Fibroblast of lung (primary cell): ENCODE measurements at regions not wholly inside any gene's neighbourhood (a gene's known extent, or its start where the extent isn't known, plus 50 kb on each side); places are given as distances from the start of the nearest gene placed in this dataset.

Source experiments
- DNase-seq, 2 donors: peaks; one replicate each; pipeline versions ENCODE4 v3.0.0 to v3.0.0-alpha.2; 2010; ENCODE audit warnings: low read depth in 2 of 2
- H2AFZ ChIP-seq: 2 replicates; pipeline ENCODE4 v1.5.1; 2012; ENCODE audit warnings: low read length, control low read depth, inconsistent platforms
- H3K27ac ChIP-seq: 2 replicates; pipeline ENCODE4 v1.5.1; 2011; ENCODE audit warnings: low read length, control low read depth; ENCODE audit not compliant: insufficient read depth
- H3K27me3 ChIP-seq: 2 replicates; pipeline ENCODE4 v1.5.1; 2011; ENCODE audit warnings: mild to moderate bottlenecking, low read length; ENCODE audit not compliant: control insufficient read depth, insufficient read depth
- H3K36me3 ChIP-seq: 2 replicates; pipeline ENCODE4 v1.5.1; 2011; ENCODE audit warnings: low read length; ENCODE audit not compliant: control insufficient read depth, insufficient read depth
- H3K4me1 ChIP-seq: 2 replicates; pipeline ENCODE4 v1.5.1; 2011; ENCODE audit warnings: low read length; ENCODE audit not compliant: control insufficient read depth, insufficient read depth; ENCODE audit errors: extremely low read depth
- H3K4me2 ChIP-seq: 2 replicates; pipeline ENCODE4 v1.5.1; 2011; ENCODE audit warnings: low read length, control low read depth; ENCODE audit not compliant: insufficient read depth; ENCODE audit errors: extremely low read depth
- H3K4me3 ChIP-seq, 4 experiments: fragments of 200-600 bp in 1 of 4; sonication (generic) in 1 of 4; replicated peaks in 1 of 4; 2 replicates each; pipeline ENCODE4 v1.5.1; 2011 to 2016; ENCODE audit warnings: low read length in 4 of 4, low read depth in 3 of 4, mild to moderate bottlenecking in 3 of 4, control low read depth in 2 of 4, inconsistent platforms in 1 of 4, mixed read lengths in 1 of 4; ENCODE audit not compliant: insufficient read depth in 1 of 4; ENCODE audit errors: control extremely low read depth in 1 of 4
- H3K79me2 ChIP-seq: 2 replicates; pipeline ENCODE4 v1.5.1; 2012; ENCODE audit warnings: mild to moderate bottlenecking, low read length, inconsistent platforms; ENCODE audit not compliant: control insufficient read depth, insufficient read depth
- H3K9ac ChIP-seq: 2 replicates; pipeline ENCODE4 v1.5.1; 2011; ENCODE audit warnings: mild to moderate bottlenecking, low read length, control low read depth; ENCODE audit not compliant: insufficient read depth
- H3K9me3 ChIP-seq: 2 replicates; pipeline ENCODE4 v1.5.1; 2012; ENCODE audit warnings: low read depth, low read length; ENCODE audit not compliant: control insufficient read depth, insufficient read depth
- H4K20me1 ChIP-seq: 2 replicates; pipeline ENCODE4 v1.5.1; 2011; ENCODE audit warnings: low read length; ENCODE audit not compliant: control insufficient read depth, insufficient read depth; ENCODE audit errors: extremely low read depth
- EZH2 ChIP-seq: IDR thresholded peaks from 2 replicates; pipeline ENCODE4 v1.5.1; 2012; ENCODE audit warnings: low read length, control low read depth, mild to moderate bottlenecking; ENCODE audit errors: missing control alignments
- TF ChIP-seq, protein P1 (sequence below), 2 donors: IDR thresholded peaks in 1 of 2; conservative IDR thresholded peaks in 1 of 2; 1 replicate in 1 of 2; 2 replicates in 1 of 2; pipeline ENCODE4 v1.5.1; 2011 to 2012; ENCODE audit warnings: low read length in 2 of 2, control low read depth in 1 of 2, inconsistent platforms in 1 of 2, low read depth in 1 of 2, mild to moderate bottlenecking in 1 of 2

DNA sequence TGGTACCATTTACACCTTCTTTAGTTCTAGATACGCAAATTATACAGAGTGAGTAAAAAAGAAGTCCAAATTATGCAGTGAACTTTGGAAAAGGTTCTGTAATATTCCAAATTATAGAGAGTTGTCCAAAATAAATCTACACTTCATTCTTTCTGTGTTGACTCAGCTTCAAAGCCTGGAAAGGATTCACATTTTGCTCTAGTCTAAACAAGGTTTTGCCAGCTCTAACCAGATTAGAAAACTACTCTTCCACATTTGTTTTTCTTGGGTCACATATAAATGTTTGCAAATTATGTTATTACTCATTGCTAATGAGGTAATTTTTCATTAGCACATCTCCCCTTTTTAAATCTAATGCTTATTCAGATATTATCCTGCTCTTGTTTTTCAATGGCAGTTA, 1562.4 kb upstream of the SEL1L start:
- Histone ChIP-seq H4K20me1 (no peaks in the 10 kb centered on the region), H3K4me1 (no peaks in the 10 kb centered on the region), H3K79me2 (no peaks in the 10 kb centered on the region), H3K27ac (no peak overlapping the region), H3K9ac (no peak overlapping the region), H3K36me3 (no peaks in the 10 kb centered on the region), H3K4me3 (no peak overlapping the region), H3K27me3 (no peaks in the 10 kb centered on the region), H3K9me3 (no peaks in the 10 kb centered on the region), H3K4me2 (no peak overlapping the region), H2AFZ (no peak overlapping the region)
- DNase-seq, result peak; percentile 6 to 39
- TF ChIP-seq, protein P1, sequence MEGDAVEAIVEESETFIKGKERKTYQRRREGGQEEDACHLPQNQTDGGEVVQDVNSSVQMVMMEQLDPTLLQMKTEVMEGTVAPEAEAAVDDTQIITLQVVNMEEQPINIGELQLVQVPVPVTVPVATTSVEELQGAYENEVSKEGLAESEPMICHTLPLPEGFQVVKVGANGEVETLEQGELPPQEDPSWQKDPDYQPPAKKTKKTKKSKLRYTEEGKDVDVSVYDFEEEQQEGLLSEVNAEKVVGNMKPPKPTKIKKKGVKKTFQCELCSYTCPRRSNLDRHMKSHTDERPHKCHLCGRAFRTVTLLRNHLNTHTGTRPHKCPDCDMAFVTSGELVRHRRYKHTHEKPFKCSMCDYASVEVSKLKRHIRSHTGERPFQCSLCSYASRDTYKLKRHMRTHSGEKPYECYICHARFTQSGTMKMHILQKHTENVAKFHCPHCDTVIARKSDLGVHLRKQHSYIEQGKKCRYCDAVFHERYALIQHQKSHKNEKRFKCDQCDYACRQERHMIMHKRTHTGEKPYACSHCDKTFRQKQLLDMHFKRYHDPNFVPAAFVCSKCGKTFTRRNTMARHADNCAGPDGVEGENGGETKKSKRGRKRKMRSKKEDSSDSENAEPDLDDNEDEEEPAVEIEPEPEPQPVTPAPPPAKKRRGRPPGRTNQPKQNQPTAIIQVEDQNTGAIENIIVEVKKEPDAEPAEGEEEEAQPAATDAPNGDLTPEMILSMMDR (conservative IDR thresholded peaks at IDR 0.05 in 1 of 2, IDR thresholded peaks at IDR 0.05 in 1 of 2; ENCODE audit: low read depth in 1 of 2, low read length in 2 of 2), result no peak
- TF ChIP-seq EZH2, result no peak

DNA sequence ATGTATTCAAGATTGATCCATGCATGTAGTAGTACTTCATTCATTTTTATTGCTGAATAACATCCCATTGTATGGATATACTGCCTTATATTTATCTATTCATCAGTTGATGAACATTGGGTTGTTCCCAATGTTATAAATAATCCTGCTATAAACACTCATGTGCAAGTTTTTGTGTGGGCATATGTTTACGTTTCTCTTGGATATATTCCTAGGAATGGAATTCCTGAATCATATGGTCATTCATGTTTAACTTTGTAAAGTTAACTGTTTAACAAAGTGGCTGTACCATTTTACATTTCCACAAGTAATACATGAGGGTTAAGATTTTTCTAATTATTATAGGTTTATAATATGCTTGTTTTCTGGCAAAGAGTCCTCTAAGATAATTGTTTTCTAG, 1568.2 kb upstream of the SEL1L start:
- Histone ChIP-seq H3K9ac (no peak overlapping the region), H3K27ac (no peak overlapping the region), H2AFZ (no peak overlapping the region), H4K20me1 (no peaks in the 10 kb centered on the region), H3K9me3 (no peaks in the 10 kb centered on the region), H3K27me3 (no peaks in the 10 kb centered on the region), H3K79me2 (no peaks in the 10 kb centered on the region), H3K4me3 (no peak overlapping the region), H3K4me1 (no peaks in the 10 kb centered on the region), H3K36me3 (no peaks in the 10 kb centered on the region), H3K4me2 (no peak overlapping the region)
- TF ChIP-seq EZH2, result no peak
- TF ChIP-seq, protein P1 (conservative IDR thresholded peaks at IDR 0.05 in 1 of 2, IDR thresholded peaks at IDR 0.05 in 1 of 2; ENCODE audit: low read depth in 1 of 2, low read length in 2 of 2), result no peak
- DNase-seq, result peak in 1 of 2 donors; percentile 37

DNA sequence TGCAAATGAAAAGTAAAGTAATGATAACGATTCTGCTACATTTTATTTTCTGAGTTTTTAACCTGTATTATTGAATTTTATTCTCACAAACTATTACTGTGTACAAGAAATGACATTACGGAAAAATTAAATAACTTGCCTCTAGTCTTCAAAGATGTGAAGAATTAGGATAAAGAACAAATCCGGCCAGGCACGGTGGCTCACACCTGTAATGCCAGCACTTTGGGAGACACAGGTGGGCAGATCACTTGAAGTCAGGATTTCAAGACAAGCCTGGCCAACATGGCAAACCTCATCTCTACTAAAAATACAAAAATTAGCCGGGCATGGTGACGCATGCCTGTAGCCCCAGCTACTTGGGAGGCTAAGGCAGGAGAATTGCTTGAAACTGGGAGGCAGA, 1584.4 kb upstream of the SEL1L start:
- H3K4me1 ChIP-seq, result no peaks in the 10 kb centered on the region
- H3K9me3 ChIP-seq, result no peaks in the 10 kb centered on the region
- H3K27ac ChIP-seq, result no peak overlapping the region
- no peak overlapping the region for H3K4me2 ChIP-seq
- no peak for DNase-seq
- no peaks in the 10 kb centered on the region for H3K36me3 ChIP-seq
- TF ChIP-seq, protein P1 (conservative IDR thresholded peaks at IDR 0.05 in 1 of 2, IDR thresholded peaks at IDR 0.05 in 1 of 2; ENCODE audit: low read depth in 1 of 2, low read length in 2 of 2), result no peak
- TF ChIP-seq EZH2, result no peak
- H3K79me2 ChIP-seq, result no peaks in the 10 kb centered on the region
- no peaks in the 10 kb centered on the region for H3K27me3 ChIP-seq
- no peak overlapping the region for H2AFZ ChIP-seq
- no peaks in the 10 kb centered on the region for H4K20me1 ChIP-seq
- no peak overlapping the region for H3K9ac ChIP-seq
- no peak overlapping the region for H3K4me3 ChIP-seq
